Heart right ventricle (tissue), 16 donors: ENCODE measurements at regions not wholly inside any gene's neighbourhood (a gene's known extent, or its start where the extent isn't known, plus 50 kb on each side); places are given as distances from the start of the nearest gene placed in this dataset.

Experiments used
- ATAC-seq, 8 donors: fragments of 200-7000 bp; cut with Tn5 transposase; one replicate each; pipeline ENCODE4 v1.9.1; 2020; ENCODE audit warnings: mild to moderate bottlenecking in 8 of 8, moderate library complexity in 8 of 8, moderate number of reproducible peaks in 1 of 8
- DNase-seq, 2 donors: peaks; one replicate each; pipeline ENCODE4 v3.0.0-alpha.2; 2020
- H3K27ac ChIP-seq, 10 donors: fragments of 200-600 bp; sonication (generic) in 2 of 10; one replicate each; pipeline versions ENCODE4 v1.5.0 to v1.8.0; 2020 to 2022; ENCODE audit warnings: mild to moderate bottlenecking in 3 of 10
- H3K27me3 ChIP-seq, 7 donors: fragments of 200-600 bp; one replicate each; pipeline ENCODE4 v1.8.0; 2021 to 2022; ENCODE audit warnings: mild to moderate bottlenecking in 2 of 7
- H3K36me3 ChIP-seq, 9 donors: fragments of 200-600 bp; sonication (generic) in 1 of 9; one replicate each; pipeline versions ENCODE4 v1.5.0 to v1.8.0; 2020 to 2022; ENCODE audit warnings: mild to moderate bottlenecking in 2 of 9
- H3K4me1 ChIP-seq, 9 donors: fragments of 200-600 bp; sonication (generic) in 1 of 9; one replicate each; pipeline versions ENCODE4 v1.5.0 to v1.8.0; 2020 to 2022; ENCODE audit warnings: mild to moderate bottlenecking in 4 of 9
- H3K4me3 ChIP-seq, 10 donors: fragments of 200-600 bp; sonication (generic) in 2 of 10; one replicate each; pipeline versions ENCODE4 v1.5.0 to v1.8.0; 2020 to 2022; ENCODE audit warnings: mild to moderate bottlenecking in 7 of 10, moderate library complexity in 2 of 10
- H3K9me3 ChIP-seq, 11 donors: fragments of 200-600 bp in 10 of 11; sonication (generic) in 2 of 11; one replicate each; pipeline versions ENCODE4 v1.5.0 to v1.8.0; 2013 to 2022; ENCODE audit warnings: mild to moderate bottlenecking in 2 of 11, control low read depth in 1 of 11, moderate library complexity in 1 of 11
- WGBS, 2 donors: extraction: QIAGEN DNeasy Blood & Tissue Kit; methylation state at CpG; one replicate each; pipeline ENCODE4 v1.1.7; 2013; ENCODE audit warnings: inconsistent platforms in 1 of 2; 5-methylcytosine and 5-hydroxymethylcytosine counted together
- intact Hi-C, 10 donors: fragments of 100-400 bp; cut with DNase I; formaldehyde crosslinking; loops; one replicate each; pipeline versions ENCODE4 v1.11.1 to v1.14.2; 2022
- TF ChIP-seq, protein P1 (sequence below), 9 donors: fragments of 200-600 bp; sonication (generic) in 2 of 9; IDR thresholded peaks; one replicate each; pipeline versions ENCODE4 v1.5.0 to v1.8.0; 2021 to 2022; ENCODE audit warnings: antibody characterized with exemption in 9 of 9, mild to moderate bottlenecking in 5 of 9, moderate library complexity in 1 of 9
- donor health status: Arrhythmogenic right ventricular cardiomyopathy.
- donor health status: ischemic (EF 13 %, LVEDD 7.1; RV severe dilation, severe dysfunction).
- donor health status: healthy with polysubstance abuse.
- donor health status: DM: no; HTN: yes; CAD: no.
- donor health status: DM: no; HTN: no; CAD: no.
- donor health status: ischemic (EF 25% LVEDD 6.9; RV normal size, moderate dysfunction).
- donor health status: ischemic (EF 25% LVEDD 5.7; RV mildly dilated, moderate dysfunction).
- donor health status: healthy.
- donor health status: DM: yes; HTN: yes; CAD: no.
- donor health status: Ischemic cardiomyopathy.
- donor health status: ischemic (EF 35%, LVEDD 5.7; RV mildly dilated, moderate dysfunction).
- donor health status: nonischemic (EF 11% LVEDD 7.7; RV severe dilation, severe dysfunction).
- donor health status: DM: yes; HTN: yes; CAD: no.
- donor health status: PGD.
- donor health status: ischemic (EF 29% LVEDD 5.4; RV normal size, mild dysfunction).
- donor health status: nonischemic (EF 23%, LVEDD 6.1; RV moderate dilation, normal function).

DNA sequence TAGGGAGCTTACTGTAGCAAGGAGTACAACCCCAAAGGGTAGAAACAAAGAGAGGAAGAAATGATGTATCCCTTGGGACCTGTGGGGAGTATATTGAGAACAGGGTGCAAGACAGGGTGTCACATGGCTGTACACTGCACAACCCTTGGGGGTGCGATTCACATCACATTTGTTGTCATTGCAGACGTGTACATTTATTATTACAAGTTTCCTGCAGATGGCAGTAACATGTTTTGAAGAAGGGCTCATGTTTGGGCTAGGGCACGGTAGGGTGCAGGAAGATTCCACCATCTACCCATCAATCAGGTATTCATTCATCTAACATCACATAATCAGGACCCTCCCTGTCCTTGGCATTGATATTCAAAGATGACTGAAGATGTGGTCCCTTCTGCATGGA is 62.5 kb downstream of the NDUFS5 start:
- Histone ChIP-seq H3K27me3 (peaks cover 0 to 6% (median 0%) of the 10 kb centered on the region in 7 donors), H3K4me3 (no peak overlapping the region), H3K36me3 (no peaks in the 10 kb centered on the region), H3K27ac (no peak overlapping the region), H3K4me1 (peaks cover 5 to 44% (median 15%) of the 10 kb centered on the region in 9 donors), H3K9me3 (no peaks in the 10 kb centered on the region)
- TF ChIP-seq, protein P1, sequence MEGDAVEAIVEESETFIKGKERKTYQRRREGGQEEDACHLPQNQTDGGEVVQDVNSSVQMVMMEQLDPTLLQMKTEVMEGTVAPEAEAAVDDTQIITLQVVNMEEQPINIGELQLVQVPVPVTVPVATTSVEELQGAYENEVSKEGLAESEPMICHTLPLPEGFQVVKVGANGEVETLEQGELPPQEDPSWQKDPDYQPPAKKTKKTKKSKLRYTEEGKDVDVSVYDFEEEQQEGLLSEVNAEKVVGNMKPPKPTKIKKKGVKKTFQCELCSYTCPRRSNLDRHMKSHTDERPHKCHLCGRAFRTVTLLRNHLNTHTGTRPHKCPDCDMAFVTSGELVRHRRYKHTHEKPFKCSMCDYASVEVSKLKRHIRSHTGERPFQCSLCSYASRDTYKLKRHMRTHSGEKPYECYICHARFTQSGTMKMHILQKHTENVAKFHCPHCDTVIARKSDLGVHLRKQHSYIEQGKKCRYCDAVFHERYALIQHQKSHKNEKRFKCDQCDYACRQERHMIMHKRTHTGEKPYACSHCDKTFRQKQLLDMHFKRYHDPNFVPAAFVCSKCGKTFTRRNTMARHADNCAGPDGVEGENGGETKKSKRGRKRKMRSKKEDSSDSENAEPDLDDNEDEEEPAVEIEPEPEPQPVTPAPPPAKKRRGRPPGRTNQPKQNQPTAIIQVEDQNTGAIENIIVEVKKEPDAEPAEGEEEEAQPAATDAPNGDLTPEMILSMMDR (IDR thresholded peaks at IDR 0.05), result no peak
- DNase-seq (no peak), ATAC-seq (no peak)
- intact Hi-C loops, result loop anchor here in 5 of 10 donors (5.0 to 10.0 kb wide), 4 partner anchors 214 to 234 kb away; partner anchors contain the start of genes MYCBP (in 1 of the 5) and RRAGC (in 1 of the 5)
- WGBS, 2 donors, result 83 to 89% methylated on average over 3 of the region's 3 CpGs

DNA sequence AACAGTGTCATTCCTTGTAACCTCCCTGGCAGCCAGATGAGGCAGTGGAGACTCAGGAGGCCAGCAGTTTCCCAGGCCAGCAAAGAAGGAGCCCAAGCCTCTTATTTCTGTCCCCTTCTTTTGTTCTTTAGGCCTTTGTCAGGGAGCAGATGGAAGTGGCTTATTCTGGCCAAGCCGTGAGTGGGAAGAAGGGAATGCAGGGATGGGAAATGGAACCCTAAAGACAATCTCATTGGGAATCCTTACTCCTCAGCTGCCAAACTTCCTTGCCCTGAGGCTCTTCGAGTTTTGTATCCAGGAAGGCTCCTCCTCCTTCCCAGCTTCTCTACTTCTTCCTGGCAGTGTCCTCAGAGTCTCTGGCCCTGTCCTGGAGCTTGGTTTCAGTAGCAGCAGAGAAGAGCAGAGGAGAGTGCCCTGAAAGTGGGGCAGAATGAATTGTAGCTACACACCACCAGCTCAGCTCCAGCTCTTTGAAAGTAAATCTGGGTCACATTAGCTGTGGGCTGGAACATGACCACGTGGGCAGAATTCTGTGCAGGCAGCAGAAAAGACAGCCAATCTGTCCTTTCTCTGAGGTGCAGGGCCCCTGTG is 63.9 kb downstream of the NDUFS5 start:
- Histone ChIP-seq H3K27ac (peak overlapping the region in 7 of 10 donors; percentile 12 to 52 (median 25)), H3K27me3 (no peaks in the 10 kb centered on the region)
- no peak for DNase-seq

DNA sequence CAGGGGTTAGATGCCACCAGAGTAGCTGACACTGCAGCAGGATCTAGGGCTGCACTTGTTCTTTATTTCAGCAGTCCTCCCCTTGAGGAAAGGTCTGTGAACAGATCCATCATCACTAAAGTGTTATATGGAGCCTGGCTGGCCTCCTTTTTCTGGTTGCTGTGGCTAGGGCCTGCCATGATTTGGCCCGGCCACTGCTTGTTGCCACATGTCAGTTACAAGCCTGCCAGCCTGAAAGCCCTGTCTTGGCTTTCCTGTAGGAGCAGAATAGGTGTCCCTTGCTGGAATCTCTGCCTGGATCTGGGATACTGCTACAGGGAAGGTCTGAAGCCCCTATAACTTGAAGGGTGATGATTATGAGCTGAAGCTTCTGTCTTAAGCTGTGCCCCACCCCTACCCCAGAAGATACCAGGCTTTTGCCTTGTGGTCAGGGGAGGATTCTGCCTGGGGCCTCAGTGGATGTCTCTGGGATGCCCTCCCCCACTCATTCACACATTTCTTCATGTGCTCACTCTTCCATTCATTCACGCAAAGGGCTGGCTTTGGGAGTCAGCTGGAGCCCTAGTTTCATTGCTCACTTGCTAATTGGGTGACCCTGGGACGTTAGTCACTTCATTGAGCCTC is 64.7 kb downstream of the NDUFS5 start:
- Histone ChIP-seq H3K4me1 (peaks cover 5 to 43% (median 15%) of the 10 kb centered on the region in 9 donors), H3K36me3 (no peaks in the 10 kb centered on the region), H3K9me3 (no peaks in the 10 kb centered on the region), H3K4me3 (no peak overlapping the region), H3K27ac (peak overlapping the region in 3 of 10 donors; percentile 16 to 52 (median 50)), H3K27me3 (no peaks in the 10 kb centered on the region)
- DNase-seq (no peak), ATAC-seq (no peak)
- TF ChIP-seq, protein P1 (IDR thresholded peaks at IDR 0.05), result no peak
- WGBS, 2 donors, result 95 to 97% methylated on average over 3 of the region's 3 CpGs
- intact Hi-C loops, result loop anchor here in 5 of 10 donors (5.0 to 10.0 kb wide), 4 partner anchors 176 to 444 kb away; partner anchors contain the start of genes MYCBP (in 1 of the 5) and RRAGC (in 1 of the 5)

More for the DNA sequence above, 63.9 kb downstream of the NDUFS5 start:
- Histone ChIP-seq H3K4me3 (no peak overlapping the region), H3K36me3 (no peaks in the 10 kb centered on the region), H3K4me1 (peaks cover 5 to 44% (median 15%) of the 10 kb centered on the region in 9 donors), H3K9me3 (no peaks in the 10 kb centered on the region)
- WGBS, 2 donors, result 39 to 58% methylated on average over 3 of the region's 3 CpGs
- TF ChIP-seq, protein P1 (IDR thresholded peaks at IDR 0.05), result no peak
- intact Hi-C loops, result loop anchor here in 7 of 10 donors (5.0 to 10.0 kb wide), 7 partner anchors 175 to 445 kb away; partner anchors contain the start of genes MYCBP (in 2 of the 7) and RRAGC (in 2 of the 7)
- peak in 3 of 8 donors; percentile 9 to 20 (median 9) for ATAC-seq

DNA sequence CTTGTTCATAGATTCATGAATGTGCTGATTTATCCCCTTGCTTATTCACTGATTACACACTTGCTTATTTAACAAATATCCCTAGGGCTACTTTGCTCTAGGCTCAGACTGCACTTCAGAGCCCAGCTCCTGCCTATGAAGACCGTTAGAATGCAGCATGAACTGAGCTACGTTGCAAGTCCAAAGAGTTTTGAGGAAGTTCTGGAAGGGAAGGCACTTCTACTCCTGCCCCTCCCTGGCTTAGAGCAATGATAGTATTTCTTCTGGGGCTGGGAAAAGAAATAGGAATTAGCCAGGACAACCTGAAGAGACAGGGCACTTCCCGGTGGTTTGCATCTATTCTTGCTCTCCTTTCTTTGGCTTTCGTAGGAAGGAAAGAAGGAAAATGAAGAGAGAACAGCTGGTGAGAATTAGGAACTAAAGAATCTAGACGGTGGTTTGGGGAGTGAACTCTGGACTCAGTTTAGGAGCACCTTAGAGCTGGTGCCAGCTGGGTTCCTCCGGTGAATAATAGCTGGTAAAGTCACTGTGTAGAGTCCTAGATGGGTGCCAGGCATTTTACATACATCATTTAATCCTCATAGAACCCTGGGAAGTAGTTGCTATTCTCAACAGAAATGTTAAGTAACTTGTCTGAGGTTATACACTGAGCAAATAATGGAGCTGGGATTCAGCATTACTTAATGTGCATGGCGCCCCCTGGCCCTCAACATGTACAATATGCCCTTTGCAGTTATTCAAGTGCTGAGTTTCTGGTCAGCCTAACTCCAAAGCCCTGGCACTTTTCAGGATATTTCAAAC is 65.9 kb downstream of the NDUFS5 start:
- H3K4me3 ChIP-seq, result no peak overlapping the region
- no peaks in the 10 kb centered on the region for H3K27me3 ChIP-seq
- H3K36me3 ChIP-seq, result no peaks in the 10 kb centered on the region
- peak in 7 of 8 donors; percentile 66 to 80 (median 76) for ATAC-seq
- H3K27ac ChIP-seq, result peak overlapping the region in 1 of 10 donors; percentile 1
- peak; percentile 67 to 68 for DNase-seq
- H3K9me3 ChIP-seq, result no peaks in the 10 kb centered on the region
- intact Hi-C loops, result loop anchor here in 5 of 10 donors (5.0 to 10.0 kb wide), 4 partner anchors 177 to 443 kb away; partner anchors contain the start of genes MYCBP (in 1 of the 5) and RRAGC (in 1 of the 5)
- H3K4me1 ChIP-seq, result peaks cover 0 to 32% (median 6%) of the 10 kb centered on the region in 9 donors
- WGBS, 2 donors, result 49 to 57% methylated on average over 7 of the region's 7 CpGs
- TF ChIP-seq, protein P1 (IDR thresholded peaks at IDR 0.05), result peak; percentile 24 to 81 (median 70)
